IMR-90 (cell line): ENCODE measurements at regions not wholly inside any gene's neighbourhood (a gene's known extent, or its start where the extent isn't known, plus 50 kb on each side); places are given as distances from the start of the nearest gene placed in this dataset.

Source experiments
- BHLHE40 ChIP-seq: fragments of 150-350 bp; IDR thresholded peaks from 2 replicates; pipeline ENCODE4 v1.6.1; 2016; ENCODE audit warnings: mild to moderate bottlenecking, low read depth, low read length
- CEBPB ChIP-seq: IDR thresholded peaks from 2 replicates; pipeline ENCODE4 v1.6.1; 2012; ENCODE audit warnings: low read depth, low read length, improper control_type of control experiment
- CHD1 ChIP-seq: IDR thresholded peaks from 2 replicates; pipeline ENCODE4 v1.6.1; 2012; ENCODE audit warnings: low read depth, low read length, improper control_type of control experiment
- CTCF ChIP-seq: conservative IDR thresholded peaks from 2 replicates; pipeline ENCODE4 v1.5.1; 2012; ENCODE audit warnings: mild to moderate bottlenecking, low read depth, low read length, improper control_type of control experiment
- MXI1 ChIP-seq: IDR thresholded peaks from 2 replicates; pipeline ENCODE4 v1.6.1; 2012; ENCODE audit warnings: low read depth, mild to moderate bottlenecking, low read length, moderate library complexity, borderline replicate concordance
- NFE2L2 ChIP-seq: fragments of 150-350 bp; IDR thresholded peaks from 2 replicates; pipeline ENCODE4 v1.6.1; 2016; ENCODE audit warnings: low read depth, mild to moderate bottlenecking, low read length
- POLR2A ChIP-seq: IDR thresholded peaks from 2 replicates; pipeline ENCODE4 v1.6.1; 2012; ENCODE audit warnings: mild to moderate bottlenecking, low read depth, low read length
- RAD21 ChIP-seq: IDR thresholded peaks from 2 replicates; pipeline ENCODE4 v1.6.1; 2012; ENCODE audit warnings: low read length, improper control_type of control experiment
- RFX5 ChIP-seq: IDR thresholded peaks from 2 replicates; pipeline ENCODE4 v1.8.0; 2012; ENCODE audit warnings: low read depth, mild to moderate bottlenecking, low read length, moderate library complexity
- SMC3 ChIP-seq: fragments of 150-350 bp; IDR thresholded peaks from 2 replicates; pipeline ENCODE4 v1.6.1; 2016; ENCODE audit warnings: low read depth, mild to moderate bottlenecking, antibody characterized with exemption, low read length, moderate library complexity
- USF2 ChIP-seq: fragments of 150-350 bp; IDR thresholded peaks from 2 replicates; pipeline ENCODE4 v1.6.1; 2017; ENCODE audit warnings: mild to moderate bottlenecking, antibody characterized with exemption, low read length, low read depth
- TF ChIP-seq, protein P1 (sequence below): fragments of 150-350 bp; IDR thresholded peaks from 2 replicates; pipeline ENCODE4 v1.6.1; 2016; ENCODE audit warnings: low read depth, mild to moderate bottlenecking, low read length, moderate library complexity, borderline replicate concordance

DNA sequence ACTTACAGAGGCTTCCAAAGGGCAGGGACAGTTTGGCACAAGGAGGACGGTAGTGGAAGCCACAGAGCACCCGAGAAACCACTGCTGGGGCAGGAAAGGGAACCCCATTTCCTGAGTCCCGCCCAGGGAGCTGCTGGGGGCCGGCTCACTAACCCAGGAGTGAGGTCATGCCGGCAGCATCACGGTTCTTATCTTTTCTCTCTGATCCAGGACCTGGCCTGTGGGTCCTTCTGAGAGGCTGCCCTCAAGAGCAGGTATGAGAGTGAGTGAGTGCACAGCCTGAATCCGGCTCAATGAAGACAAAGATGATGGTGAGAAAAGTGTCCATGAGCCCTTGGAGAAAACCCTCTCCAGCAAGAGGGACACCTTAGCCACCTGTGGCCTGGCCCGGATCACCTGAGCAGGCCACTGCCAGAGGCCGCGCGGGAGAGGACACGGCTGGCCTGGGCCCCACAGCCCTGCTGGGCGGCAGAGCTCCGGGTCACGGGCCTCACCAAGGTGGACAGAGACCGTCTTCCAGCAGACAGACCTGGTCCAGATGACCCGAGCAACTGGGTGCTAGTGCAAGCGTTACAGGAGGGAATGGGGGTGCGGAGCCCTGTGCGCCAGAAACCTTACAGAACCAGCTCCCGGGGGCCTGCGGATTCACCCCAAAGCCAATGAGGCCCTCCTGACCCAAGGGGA is 94.9 kb downstream of the RIPK4 start:
- no peak for TF ChIP-seq CTCF
- no peak for TF ChIP-seq POLR2A
- TF ChIP-seq RAD21: no peak
- TF ChIP-seq RFX5: no peak
- TF ChIP-seq, protein P1, sequence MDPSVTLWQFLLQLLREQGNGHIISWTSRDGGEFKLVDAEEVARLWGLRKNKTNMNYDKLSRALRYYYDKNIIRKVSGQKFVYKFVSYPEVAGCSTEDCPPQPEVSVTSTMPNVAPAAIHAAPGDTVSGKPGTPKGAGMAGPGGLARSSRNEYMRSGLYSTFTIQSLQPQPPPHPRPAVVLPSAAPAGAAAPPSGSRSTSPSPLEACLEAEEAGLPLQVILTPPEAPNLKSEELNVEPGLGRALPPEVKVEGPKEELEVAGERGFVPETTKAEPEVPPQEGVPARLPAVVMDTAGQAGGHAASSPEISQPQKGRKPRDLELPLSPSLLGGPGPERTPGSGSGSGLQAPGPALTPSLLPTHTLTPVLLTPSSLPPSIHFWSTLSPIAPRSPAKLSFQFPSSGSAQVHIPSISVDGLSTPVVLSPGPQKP: no peak
- no peak for TF ChIP-seq MXI1
- TF ChIP-seq SMC3: no peak
- TF ChIP-seq NFE2L2: no peak
- no peak for TF ChIP-seq BHLHE40
- TF ChIP-seq CHD1: no peak
- no peak for TF ChIP-seq USF2
- TF ChIP-seq CEBPB: no peak
